ENCODE measurements at regions not wholly inside any gene's neighbourhood (a gene's known extent, or its start where the extent isn't known, plus 50 kb on each side); places are given as distances from the start of the nearest gene placed in this dataset.

GRCh38 chr13:79108914-79109643 lies 297.0 kb downstream of the RBM26 start:
- H3K4me3 ChIP-seq (ENCODE audit: low read length): no peak overlapping the region
- DNase-seq (ENCODE audit: low read depth, low spot score): no peak

- no peak overlapping the region for H3K4me3 ChIP-seq (ENCODE audit: low read length)
- no peak for DNase-seq (ENCODE audit: low read depth, low spot score)
Measured at GRCh38 chr13:79098596-79098995, 307.5 kb downstream of the RBM26 start.

GRCh38 chr13:79097201-79097600 lies 308.9 kb downstream of the RBM26 start:
- DNase-seq (ENCODE audit: low read depth, low spot score): no peak
- H3K4me3 ChIP-seq (ENCODE audit: low read length): no peak overlapping the region

- no peak for DNase-seq (ENCODE audit: low read depth, low spot score)
- H3K4me3 ChIP-seq (ENCODE audit: low read length): no peak overlapping the region
Measured at GRCh38 chr13:79096099-79096498, 310.0 kb downstream of the RBM26 start.

- no peak overlapping the region for H3K4me3 ChIP-seq (ENCODE audit: low read length)
Measured at GRCh38 chr13:79090552-79091124, 315.4 kb downstream of the RBM26 start.

GRCh38 chr13:79084802-79085424 lies 321.1 kb downstream of the RBM26 start:
- no peak for DNase-seq (ENCODE audit: low read depth, low spot score)
- no peak overlapping the region for H3K4me3 ChIP-seq (ENCODE audit: low read length)

More at GRCh38 chr13:79090552-79091124, 315.4 kb downstream of the RBM26 start:
- DNase-seq (ENCODE audit: low read depth, low spot score): no peak

- no peak for DNase-seq (ENCODE audit: low read depth, low spot score)
- no peak overlapping the region for H3K4me3 ChIP-seq (ENCODE audit: low read length)
Measured at GRCh38 chr13:79081942-79082341, 324.1 kb downstream of the RBM26 start.

- peak; percentile 83 for DNase-seq (ENCODE audit: low read depth, low spot score)
- H3K4me3 ChIP-seq (ENCODE audit: low read length): no peak overlapping the region
Measured at GRCh38 chr13:79079351-79079839, 326.7 kb downstream of the RBM26 start.

GRCh38 chr13:79075703-79076102 lies 330.4 kb downstream of the RBM26 start:
- H3K4me3 ChIP-seq (ENCODE audit: low read length): no peak overlapping the region
- no peak for DNase-seq (ENCODE audit: low read depth, low spot score)

GRCh38 chr13:79070343-79070974 lies 335.6 kb downstream of the RBM26 start:
- DNase-seq (ENCODE audit: low read depth, low spot score): no peak
- H3K4me3 ChIP-seq (ENCODE audit: low read length): no peak overlapping the region

GRCh38 chr13:79062291-79062690 lies 343.8 kb downstream of the RBM26 start:
- no peak for DNase-seq (ENCODE audit: low read depth, low spot score)

GRCh38 chr13:79060216-79060615 lies 345.8 kb downstream of the RBM26 start:
- no peak for DNase-seq (ENCODE audit: low read depth, low spot score)
- H3K4me3 ChIP-seq (ENCODE audit: low read length): no peak overlapping the region

More at GRCh38 chr13:79062291-79062690, 343.8 kb downstream of the RBM26 start:
- no peak overlapping the region for H3K4me3 ChIP-seq (ENCODE audit: low read length)

GRCh38 chr13:79056706-79057105 lies 349.3 kb downstream of the RBM26 start:
- DNase-seq (ENCODE audit: low read depth, low spot score): no peak
- H3K4me3 ChIP-seq (ENCODE audit: low read length): no peak overlapping the region

- DNase-seq (ENCODE audit: low read depth, low spot score): no peak
- no peak overlapping the region for H3K4me3 ChIP-seq (ENCODE audit: low read length)
Measured at GRCh38 chr13:79051472-79051871, 354.6 kb downstream of the RBM26 start.

- DNase-seq (ENCODE audit: low read depth, low spot score): no peak
- no peak overlapping the region for H3K4me3 ChIP-seq (ENCODE audit: low read length)
Measured at GRCh38 chr13:79044415-79044814, 361.6 kb downstream of the RBM26 start.

- no peak overlapping the region for H3K4me3 ChIP-seq (ENCODE audit: low read length)
- peak; percentile 31 for DNase-seq (ENCODE audit: low read depth, low spot score)
Measured at GRCh38 chr13:79043208-79043607, 362.8 kb downstream of the RBM26 start.

GRCh38 chr13:79037197-79037596 lies 368.9 kb downstream of the RBM26 start:
- no peak for DNase-seq (ENCODE audit: low read depth, low spot score)
- no peak overlapping the region for H3K4me3 ChIP-seq (ENCODE audit: low read length)

GRCh38 chr13:79034341-79034740 lies 371.7 kb downstream of the RBM26 start:
- no peak for DNase-seq (ENCODE audit: low read depth, low spot score)
- H3K4me3 ChIP-seq (ENCODE audit: low read length): no peak overlapping the region

- no peak for DNase-seq (ENCODE audit: low read depth, low spot score)
- H3K4me3 ChIP-seq (ENCODE audit: low read length): no peak overlapping the region
Measured at GRCh38 chr13:79030513-79030912, 371.6 kb upstream of the OBI1 start.

GRCh38 chr13:79018166-79018565 lies 359.2 kb upstream of the OBI1 start:
- H3K4me3 ChIP-seq (ENCODE audit: low read length): no peak overlapping the region
- DNase-seq (ENCODE audit: low read depth, low spot score): no peak

Measured in Jurkat, Clone E6-1 (cell line).